GM23248 (cell line): ENCODE measurements at regions not wholly inside any gene's neighbourhood (a gene's known extent, or its start where the extent isn't known, plus 50 kb on each side); places are given as distances from the start of the nearest gene placed in this dataset.

ENCODE experiments used
- EZH2 ChIP-seq: fragments of 200-600 bp; sonication (generic); IDR thresholded peaks from 2 replicates; pipeline ENCODE4 v1.6.1; 2018; ENCODE audit warnings: antibody characterized with exemption, mild to moderate bottlenecking; ENCODE audit not compliant: insufficient read depth, poor library complexity, severe bottlenecking
- EZH2phosphoT487 ChIP-seq: fragments of 200-600 bp; sonication (generic); IDR thresholded peaks from 2 replicates; pipeline ENCODE4 v1.6.1; 2018; ENCODE audit warnings: antibody characterized with exemption, moderate library complexity, mild to moderate bottlenecking, low read depth; ENCODE audit not compliant: insufficient read depth

GRCh38 chr5:106476630-106477029, 1194.1 kb downstream of the EFNA5 start:
- TF ChIP-seq EZH2 (no peak), EZH2phosphoT487 (no peak)
